Endodermal cell (in vitro differentiated cells): ENCODE measurements at regions not wholly inside any gene's neighbourhood (a gene's known extent, or its start where the extent isn't known, plus 50 kb on each side); places are given as distances from the start of the nearest gene placed in this dataset.

Experiments
- DNase-seq: peaks from one replicate; pipeline ENCODE4 v3.0.0-alpha.2; 2017
- H3K27ac ChIP-seq: 2 replicates; pipeline ENCODE4 v1.5.1; 2013; ENCODE audit warnings: mild to moderate bottlenecking, low read depth, low read length, moderate library complexity
- H3K27me3 ChIP-seq: 2 replicates; pipeline ENCODE4 v1.6.1; 2013; ENCODE audit warnings: mild to moderate bottlenecking, low read length, moderate library complexity; ENCODE audit not compliant: insufficient read depth, control insufficient read depth, poor library complexity, severe bottlenecking
- H3K36me3 ChIP-seq: 2 replicates; pipeline ENCODE4 v1.7.0; 2013; ENCODE audit warnings: mild to moderate bottlenecking, low read length, moderate library complexity; ENCODE audit not compliant: control insufficient read depth, insufficient read depth
- H3K4me1 ChIP-seq: one replicate; pipeline ENCODE4 v1.7.0; 2013; ENCODE audit warnings: low read length; ENCODE audit not compliant: control insufficient read depth, insufficient read depth
- H3K4me3 ChIP-seq: 2 replicates; pipeline ENCODE4 v1.5.1; 2013; ENCODE audit warnings: mild to moderate bottlenecking, low read length, moderate library complexity
- H3K9ac ChIP-seq: 2 replicates; pipeline ENCODE4 v1.6.1; 2013; ENCODE audit warnings: mild to moderate bottlenecking, low read length, moderate library complexity; ENCODE audit not compliant: poor library complexity, severe bottlenecking; ENCODE audit errors: extremely low read depth
- H3K9me3 ChIP-seq: 2 replicates; pipeline ENCODE4 v1.6.1; 2013; ENCODE audit warnings: mild to moderate bottlenecking, low read length, moderate library complexity; ENCODE audit not compliant: control insufficient read depth
- H3K27ac Mint-ChIP-seq: 2 replicates; pipeline ENCODE4 v1.8.0; 2020; ENCODE audit warnings: mixed read lengths
- H3K27me3 Mint-ChIP-seq: 2 replicates; pipeline ENCODE4 v1.8.0; 2021; ENCODE audit warnings: mild to moderate bottlenecking, mixed read lengths; ENCODE audit not compliant: insufficient read depth
- H3K36me3 Mint-ChIP-seq: 2 replicates; pipeline ENCODE4 v1.8.0; 2020; ENCODE audit warnings: low read depth, mixed read lengths
- H3K4me1 Mint-ChIP-seq: 2 replicates; pipeline ENCODE4 v1.8.0; 2020; ENCODE audit warnings: mixed read lengths
- H3K4me3 Mint-ChIP-seq: 2 replicates; pipeline ENCODE4 v1.8.0; 2020; ENCODE audit warnings: mild to moderate bottlenecking, moderate library complexity, mixed read lengths
- H3K9me3 Mint-ChIP-seq: 2 replicates; pipeline ENCODE4 v1.8.0; 2020; ENCODE audit warnings: mild to moderate bottlenecking, mixed read lengths
- CTCF ChIP-seq: fragments of 200-600 bp; sonication (generic); conservative IDR thresholded peaks from 2 replicates; pipeline ENCODE4 v1.5.0; 2021; ENCODE audit warnings: antibody characterized with exemption, mild to moderate bottlenecking
- WGBS, 2 experiments: methylation state at CpG; one replicate each; pipeline versions ENCODE4 v1.1.5 to v1.1.7; 2013; ENCODE audit warnings: missing lambda C conversion rate in 2 of 2, mixed read lengths in 1 of 2; ENCODE audit not compliant: insufficient coverage in 1 of 2, insufficient read length in 1 of 2; 5-methylcytosine and 5-hydroxymethylcytosine counted together

DNA sequence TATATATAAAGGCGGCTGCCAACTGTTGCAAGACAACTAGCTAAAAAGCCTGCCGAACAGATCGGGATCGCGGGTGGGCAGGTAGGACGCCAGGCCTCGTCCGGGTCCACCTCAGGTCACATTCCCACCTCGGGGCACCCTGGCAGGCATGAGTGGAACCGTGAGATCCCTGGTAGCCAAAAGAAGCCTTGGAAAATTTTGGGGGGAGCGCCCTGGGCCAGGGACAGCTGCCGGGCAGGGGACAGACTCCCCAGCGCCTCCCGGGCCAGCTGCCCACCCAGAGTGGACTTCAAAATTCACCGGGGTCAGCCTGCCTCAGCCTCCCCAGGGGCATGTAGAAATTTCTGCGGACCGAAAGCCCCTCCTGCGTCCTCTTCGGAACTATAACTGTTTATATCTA lies 760.9 kb downstream of the KCNJ18 start:
- TF ChIP-seq CTCF: no peak
- H3K9me3 Mint-ChIP-seq: peaks cover 82% of the 10 kb centered on the region
- DNase-seq: no peak
- Histone ChIP-seq H3K4me3 (no peak overlapping the region), H3K9me3 (peaks cover 35% of the 10 kb centered on the region), H3K9ac (no peak overlapping the region), H3K27me3 (no peaks in the 10 kb centered on the region), H3K27ac (no peak overlapping the region), H3K36me3 (no peaks in the 10 kb centered on the region), H3K4me1 (no peaks in the 10 kb centered on the region)
- 85 to 86% methylated on average over 4 to 15 of the region's 19 CpGs for WGBS, 2 experiments
- H3K4me3 Mint-ChIP-seq: no peak overlapping the region
- no peaks in the 10 kb centered on the region for H3K36me3 Mint-ChIP-seq
- no peaks in the 10 kb centered on the region for H3K4me1 Mint-ChIP-seq
- H3K27me3 Mint-ChIP-seq: no peaks in the 10 kb centered on the region
- H3K27ac Mint-ChIP-seq: no peak overlapping the region

DNA sequence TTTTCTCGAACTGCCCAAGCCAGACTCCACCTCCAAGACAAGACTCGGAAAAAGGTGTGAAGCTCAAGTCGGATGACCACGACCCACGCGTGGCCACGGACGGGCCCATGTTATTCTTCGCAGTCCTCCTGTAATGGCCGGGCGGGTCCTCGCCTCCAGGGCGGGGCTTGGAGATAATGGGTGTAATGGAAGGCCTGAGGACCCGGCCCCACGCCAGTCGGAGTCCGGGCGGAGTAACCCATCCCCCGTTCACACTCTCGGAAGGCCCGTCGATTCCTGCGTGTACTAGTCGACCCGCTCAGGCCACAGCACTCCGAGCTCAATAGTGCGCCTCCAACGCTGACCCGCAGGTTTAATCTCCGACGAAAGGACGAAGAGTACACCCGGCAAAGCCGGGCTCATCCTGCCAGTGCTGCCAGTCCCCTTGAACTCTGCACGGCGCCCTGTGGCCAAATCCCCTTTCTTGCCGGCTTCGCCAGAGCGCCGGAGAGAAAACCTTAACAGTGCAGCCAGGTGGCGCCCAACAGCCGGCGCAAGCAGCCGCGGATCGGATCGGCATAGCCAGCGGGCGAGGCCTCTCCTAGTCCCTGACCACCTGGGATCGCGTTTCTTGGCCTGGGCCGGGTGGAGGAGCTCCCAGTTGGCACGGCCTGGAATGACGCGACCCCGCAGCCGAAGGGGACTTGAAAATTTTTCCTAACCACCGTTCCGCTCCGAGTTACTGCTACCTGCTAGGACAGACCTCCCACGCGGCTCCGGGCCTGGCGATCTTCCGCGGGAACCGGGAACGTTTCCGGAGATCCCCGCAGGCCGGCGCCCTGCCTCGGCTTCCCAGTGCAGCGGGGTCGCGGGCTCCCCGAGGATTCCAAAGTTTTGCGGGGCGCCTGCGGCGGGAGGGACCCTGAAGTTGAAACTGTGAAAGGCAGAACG lies 762.0 kb downstream of the KCNJ18 start:
- no peak overlapping the region for H3K27ac Mint-ChIP-seq
- H3K36me3 Mint-ChIP-seq: no peaks in the 10 kb centered on the region
- Histone ChIP-seq H3K9me3 (peaks cover 44% of the 10 kb centered on the region), H3K36me3 (no peaks in the 10 kb centered on the region), H3K4me3 (no peak overlapping the region), H3K9ac (no peak overlapping the region), H3K27me3 (no peaks in the 10 kb centered on the region), H3K4me1 (no peaks in the 10 kb centered on the region), H3K27ac (no peak overlapping the region)
- no peak for TF ChIP-seq CTCF
- DNase-seq: no peak
- peaks cover 83% of the 10 kb centered on the region for H3K9me3 Mint-ChIP-seq
- 89 to 91% methylated on average over 55 to 82 of the region's 82 CpGs for WGBS, 2 experiments
- no peaks in the 10 kb centered on the region for H3K27me3 Mint-ChIP-seq
- no peaks in the 10 kb centered on the region for H3K4me1 Mint-ChIP-seq
- H3K4me3 Mint-ChIP-seq: no peak overlapping the region

DNA sequence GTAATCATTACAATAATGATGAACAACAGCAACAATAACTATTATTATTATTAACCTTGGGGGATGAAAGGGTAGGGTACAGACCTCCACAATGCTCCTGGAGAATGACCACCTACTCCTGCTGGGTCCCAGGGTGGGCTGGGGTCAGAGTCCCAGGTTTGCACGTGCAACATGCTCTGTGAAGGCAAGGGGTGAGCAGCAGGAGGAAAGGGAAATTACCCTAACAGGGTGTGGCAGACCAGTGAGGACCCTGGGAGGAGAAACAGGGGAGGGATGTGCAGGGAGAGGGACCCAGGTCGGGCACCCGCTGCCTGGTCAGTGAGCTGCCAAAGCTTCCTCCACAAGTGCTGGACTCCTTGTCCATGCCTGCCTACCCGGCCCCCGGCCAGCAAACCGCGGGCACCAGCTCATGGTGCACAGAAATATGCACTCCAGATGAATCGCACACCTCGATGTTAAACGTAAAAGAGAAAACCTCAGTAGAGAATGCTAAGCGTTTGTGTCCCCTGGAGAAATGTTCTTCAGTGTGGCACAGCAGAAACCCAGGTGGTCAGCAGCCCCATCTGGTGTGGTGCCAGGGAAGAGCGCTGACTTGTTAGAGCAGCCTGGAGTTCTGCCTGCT lies 767.1 kb downstream of the KCNJ18 start:
- H3K4me3 ChIP-seq: no peak overlapping the region
- H3K36me3 ChIP-seq: no peaks in the 10 kb centered on the region
- 77 to 80% methylated on average over 7 to 12 of the region's 12 CpGs for WGBS, 2 experiments
- DNase-seq: no peak
- Mint-ChIP-seq H3K27ac (no peak overlapping the region), H3K36me3 (no peaks in the 10 kb centered on the region), H3K9me3 (peaks cover 92% of the 10 kb centered on the region), H3K4me3 (no peak overlapping the region), H3K4me1 (no peaks in the 10 kb centered on the region), H3K27me3 (no peaks in the 10 kb centered on the region)
- no peaks in the 10 kb centered on the region for H3K27me3 ChIP-seq
- no peak overlapping the region for H3K27ac ChIP-seq
- peaks cover 66% of the 10 kb centered on the region for H3K9me3 ChIP-seq
- TF ChIP-seq CTCF: no peak
- H3K4me1 ChIP-seq: no peaks in the 10 kb centered on the region
- H3K9ac ChIP-seq: no peak overlapping the region
